Panc1 (cell line): ENCODE measurements at regions not wholly inside any gene's neighbourhood (a gene's known extent, or its start where the extent isn't known, plus 50 kb on each side); places are given as distances from the start of the nearest gene placed in this dataset.

Source experiments
- SIN3A ChIP-seq: IDR thresholded peaks from 2 replicates; pipeline ENCODE4 v1.6.1; 2012; ENCODE audit warnings: low read depth, mild to moderate bottlenecking, low read length, moderate library complexity, borderline replicate concordance; ENCODE audit not compliant: insufficient read depth
- TCF7L2 ChIP-seq: IDR thresholded peaks from 2 replicates; pipeline ENCODE4 v1.6.1; 2011; ENCODE audit warnings: mild to moderate bottlenecking, low read depth, low read length, inconsistent platforms
- TF ChIP-seq, protein P1 (sequence below), 2 experiments: IDR thresholded peaks; 2 replicates each; pipeline ENCODE4 v1.6.1; 2011 to 2012; ENCODE audit warnings: low read depth in 2 of 2, control low read depth in 1 of 2, low read length in 1 of 2, mild to moderate bottlenecking in 1 of 2, moderate library complexity in 1 of 2; ENCODE audit not compliant: insufficient read depth in 1 of 2
- TF ChIP-seq, protein P2 (sequence below): fragments of 450-650 bp; IDR thresholded peaks from 2 replicates; pipeline ENCODE4 v1.5.1; 2017; ENCODE audit warnings: mild to moderate bottlenecking

DNA sequence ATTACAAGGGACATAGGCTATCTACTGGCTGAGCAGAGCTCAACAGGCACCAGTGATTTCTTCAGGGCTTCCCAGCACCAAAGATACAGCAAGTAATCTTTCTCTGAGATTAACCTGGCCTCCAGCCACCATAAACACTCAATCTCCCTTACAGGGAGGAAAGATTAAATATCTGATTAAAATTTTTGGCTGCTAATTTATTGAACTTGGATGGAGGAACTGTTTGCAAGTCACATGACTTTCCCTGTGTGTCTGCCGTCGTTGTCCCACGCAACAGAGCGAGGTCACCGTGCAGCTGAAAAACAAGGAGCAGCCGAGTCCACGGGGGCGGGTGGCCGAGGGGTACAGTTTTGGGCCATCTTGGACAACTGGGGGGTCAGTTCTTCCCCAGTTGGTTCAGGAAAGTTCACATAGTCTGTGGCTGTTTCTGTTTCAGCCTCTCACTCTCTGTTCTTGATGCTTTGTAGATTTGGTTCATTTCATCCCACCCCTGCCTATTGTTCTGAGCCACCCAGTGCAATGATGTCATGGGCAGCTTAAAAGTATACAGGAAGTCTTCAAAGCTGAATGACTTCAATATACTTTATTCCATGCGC, 186.8 kb upstream of the CTAGE1 start:
- TF ChIP-seq TCF7L2 (no peak), SIN3A (no peak)
- TF ChIP-seq, protein P1, sequence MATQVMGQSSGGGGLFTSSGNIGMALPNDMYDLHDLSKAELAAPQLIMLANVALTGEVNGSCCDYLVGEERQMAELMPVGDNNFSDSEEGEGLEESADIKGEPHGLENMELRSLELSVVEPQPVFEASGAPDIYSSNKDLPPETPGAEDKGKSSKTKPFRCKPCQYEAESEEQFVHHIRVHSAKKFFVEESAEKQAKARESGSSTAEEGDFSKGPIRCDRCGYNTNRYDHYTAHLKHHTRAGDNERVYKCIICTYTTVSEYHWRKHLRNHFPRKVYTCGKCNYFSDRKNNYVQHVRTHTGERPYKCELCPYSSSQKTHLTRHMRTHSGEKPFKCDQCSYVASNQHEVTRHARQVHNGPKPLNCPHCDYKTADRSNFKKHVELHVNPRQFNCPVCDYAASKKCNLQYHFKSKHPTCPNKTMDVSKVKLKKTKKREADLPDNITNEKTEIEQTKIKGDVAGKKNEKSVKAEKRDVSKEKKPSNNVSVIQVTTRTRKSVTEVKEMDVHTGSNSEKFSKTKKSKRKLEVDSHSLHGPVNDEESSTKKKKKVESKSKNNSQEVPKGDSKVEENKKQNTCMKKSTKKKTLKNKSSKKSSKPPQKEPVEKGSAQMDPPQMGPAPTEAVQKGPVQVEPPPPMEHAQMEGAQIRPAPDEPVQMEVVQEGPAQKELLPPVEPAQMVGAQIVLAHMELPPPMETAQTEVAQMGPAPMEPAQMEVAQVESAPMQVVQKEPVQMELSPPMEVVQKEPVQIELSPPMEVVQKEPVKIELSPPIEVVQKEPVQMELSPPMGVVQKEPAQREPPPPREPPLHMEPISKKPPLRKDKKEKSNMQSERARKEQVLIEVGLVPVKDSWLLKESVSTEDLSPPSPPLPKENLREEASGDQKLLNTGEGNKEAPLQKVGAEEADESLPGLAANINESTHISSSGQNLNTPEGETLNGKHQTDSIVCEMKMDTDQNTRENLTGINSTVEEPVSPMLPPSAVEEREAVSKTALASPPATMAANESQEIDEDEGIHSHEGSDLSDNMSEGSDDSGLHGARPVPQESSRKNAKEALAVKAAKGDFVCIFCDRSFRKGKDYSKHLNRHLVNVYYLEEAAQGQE (IDR thresholded peaks at IDR 0.05; ENCODE audit: insufficient read depth in 1 of 2, low read depth in 2 of 2, low read length in 1 of 2), result no peak
- TF ChIP-seq, protein P2, sequence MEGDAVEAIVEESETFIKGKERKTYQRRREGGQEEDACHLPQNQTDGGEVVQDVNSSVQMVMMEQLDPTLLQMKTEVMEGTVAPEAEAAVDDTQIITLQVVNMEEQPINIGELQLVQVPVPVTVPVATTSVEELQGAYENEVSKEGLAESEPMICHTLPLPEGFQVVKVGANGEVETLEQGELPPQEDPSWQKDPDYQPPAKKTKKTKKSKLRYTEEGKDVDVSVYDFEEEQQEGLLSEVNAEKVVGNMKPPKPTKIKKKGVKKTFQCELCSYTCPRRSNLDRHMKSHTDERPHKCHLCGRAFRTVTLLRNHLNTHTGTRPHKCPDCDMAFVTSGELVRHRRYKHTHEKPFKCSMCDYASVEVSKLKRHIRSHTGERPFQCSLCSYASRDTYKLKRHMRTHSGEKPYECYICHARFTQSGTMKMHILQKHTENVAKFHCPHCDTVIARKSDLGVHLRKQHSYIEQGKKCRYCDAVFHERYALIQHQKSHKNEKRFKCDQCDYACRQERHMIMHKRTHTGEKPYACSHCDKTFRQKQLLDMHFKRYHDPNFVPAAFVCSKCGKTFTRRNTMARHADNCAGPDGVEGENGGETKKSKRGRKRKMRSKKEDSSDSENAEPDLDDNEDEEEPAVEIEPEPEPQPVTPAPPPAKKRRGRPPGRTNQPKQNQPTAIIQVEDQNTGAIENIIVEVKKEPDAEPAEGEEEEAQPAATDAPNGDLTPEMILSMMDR, result no peak
